Liver (tissue), 3 donors: ENCODE measurements at regions not wholly inside any gene's neighbourhood (a gene's known extent, or its start where the extent isn't known, plus 50 kb on each side); places are given as distances from the start of the nearest gene placed in this dataset.

Experiments used
- EGR1 ChIP-seq, 2 donors: IDR thresholded peaks; 2 replicates each; pipeline ENCODE4 v1.6.1; 2016 to 2018; ENCODE audit warnings: antibody characterized with exemption in 2 of 2, low read depth in 2 of 2
- FOXA2 ChIP-seq: IDR thresholded peaks from 2 replicates; pipeline ENCODE4 v1.6.1; 2016; ENCODE audit warnings: antibody characterized with exemption
- GABPA ChIP-seq, 2 donors: IDR thresholded peaks in 1 of 2; conservative IDR thresholded peaks in 1 of 2; 2 replicates each; pipeline ENCODE4 v1.6.1; 2016; ENCODE audit warnings: antibody characterized with exemption in 2 of 2, mild to moderate bottlenecking in 1 of 2, moderate library complexity in 1 of 2
- HNF4G ChIP-seq: IDR thresholded peaks from 2 replicates; pipeline ENCODE4 v1.6.1; 2016; ENCODE audit warnings: antibody characterized with exemption
- JUND ChIP-seq, 2 donors: IDR thresholded peaks; 2 replicates each; pipeline ENCODE4 v1.6.1; 2016; ENCODE audit warnings: antibody characterized with exemption in 2 of 2
- SP1 ChIP-seq: IDR thresholded peaks from 2 replicates; pipeline ENCODE4 v1.6.1; 2018; ENCODE audit warnings: antibody characterized with exemption, mild to moderate bottlenecking
- TAF1 ChIP-seq: conservative IDR thresholded peaks from 2 replicates; pipeline ENCODE4 v1.6.1; 2016; ENCODE audit warnings: antibody characterized with exemption, mild to moderate bottlenecking
- YY1 ChIP-seq: IDR thresholded peaks from 2 replicates; pipeline ENCODE4 v1.6.1; 2016; ENCODE audit warnings: antibody characterized with exemption, mild to moderate bottlenecking
- TF ChIP-seq, protein P1 (sequence below): fragments of 150-350 bp; IDR thresholded peaks from 2 replicates; pipeline ENCODE4 v1.5.1; 2017; ENCODE audit warnings: improper control_type of control experiment, low read depth, low read length; ENCODE audit not compliant: missing input control
- TF ChIP-seq, protein P2 (sequence below): IDR thresholded peaks from 2 replicates; pipeline ENCODE4 v1.6.1; 2016; ENCODE audit warnings: antibody characterized with exemption
- TF ChIP-seq, protein P3 (sequence below): IDR thresholded peaks from 2 replicates; pipeline ENCODE4 v1.6.1; 2016; ENCODE audit warnings: antibody characterized with exemption
- TF ChIP-seq, protein P4 (sequence below): IDR thresholded peaks from 2 replicates; pipeline ENCODE4 v1.6.1; 2016; ENCODE audit warnings: antibody characterized with exemption
- TF ChIP-seq, protein P5 (sequence below): IDR thresholded peaks from 2 replicates; pipeline ENCODE4 v1.6.1; 2016; ENCODE audit warnings: antibody characterized with exemption, mild to moderate bottlenecking
- donor health status: healthy.
- donor health status: healthy.

DNA sequence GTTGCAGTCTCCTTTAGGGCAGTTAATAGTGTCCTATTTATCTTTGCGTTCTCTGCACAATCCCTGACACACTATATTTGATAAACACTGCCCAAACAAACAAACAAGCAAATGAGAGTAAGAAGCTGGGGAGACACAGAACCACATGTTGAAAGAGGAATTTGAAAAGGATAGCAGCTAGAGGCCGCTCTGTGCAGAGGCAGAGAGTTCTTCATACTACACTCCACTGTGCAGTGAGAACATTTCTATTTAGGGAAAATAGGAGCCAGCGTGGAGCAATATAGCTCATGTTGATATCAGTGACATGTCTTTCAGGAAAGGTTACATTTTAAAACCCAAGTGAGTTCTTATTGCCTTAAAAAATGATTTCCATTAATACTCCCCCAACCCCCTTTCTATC lies 140.3 kb upstream of the SEL1L start:
- TF ChIP-seq, protein P1, sequence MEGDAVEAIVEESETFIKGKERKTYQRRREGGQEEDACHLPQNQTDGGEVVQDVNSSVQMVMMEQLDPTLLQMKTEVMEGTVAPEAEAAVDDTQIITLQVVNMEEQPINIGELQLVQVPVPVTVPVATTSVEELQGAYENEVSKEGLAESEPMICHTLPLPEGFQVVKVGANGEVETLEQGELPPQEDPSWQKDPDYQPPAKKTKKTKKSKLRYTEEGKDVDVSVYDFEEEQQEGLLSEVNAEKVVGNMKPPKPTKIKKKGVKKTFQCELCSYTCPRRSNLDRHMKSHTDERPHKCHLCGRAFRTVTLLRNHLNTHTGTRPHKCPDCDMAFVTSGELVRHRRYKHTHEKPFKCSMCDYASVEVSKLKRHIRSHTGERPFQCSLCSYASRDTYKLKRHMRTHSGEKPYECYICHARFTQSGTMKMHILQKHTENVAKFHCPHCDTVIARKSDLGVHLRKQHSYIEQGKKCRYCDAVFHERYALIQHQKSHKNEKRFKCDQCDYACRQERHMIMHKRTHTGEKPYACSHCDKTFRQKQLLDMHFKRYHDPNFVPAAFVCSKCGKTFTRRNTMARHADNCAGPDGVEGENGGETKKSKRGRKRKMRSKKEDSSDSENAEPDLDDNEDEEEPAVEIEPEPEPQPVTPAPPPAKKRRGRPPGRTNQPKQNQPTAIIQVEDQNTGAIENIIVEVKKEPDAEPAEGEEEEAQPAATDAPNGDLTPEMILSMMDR = no peak
- TF ChIP-seq, protein P2, sequence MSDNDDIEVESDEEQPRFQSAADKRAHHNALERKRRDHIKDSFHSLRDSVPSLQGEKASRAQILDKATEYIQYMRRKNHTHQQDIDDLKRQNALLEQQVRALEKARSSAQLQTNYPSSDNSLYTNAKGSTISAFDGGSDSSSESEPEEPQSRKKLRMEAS = no peak
- no peak for TF ChIP-seq YY1
- TF ChIP-seq JUND (IDR thresholded peaks at IDR 0.05) = no peak
- TF ChIP-seq, protein P3, sequence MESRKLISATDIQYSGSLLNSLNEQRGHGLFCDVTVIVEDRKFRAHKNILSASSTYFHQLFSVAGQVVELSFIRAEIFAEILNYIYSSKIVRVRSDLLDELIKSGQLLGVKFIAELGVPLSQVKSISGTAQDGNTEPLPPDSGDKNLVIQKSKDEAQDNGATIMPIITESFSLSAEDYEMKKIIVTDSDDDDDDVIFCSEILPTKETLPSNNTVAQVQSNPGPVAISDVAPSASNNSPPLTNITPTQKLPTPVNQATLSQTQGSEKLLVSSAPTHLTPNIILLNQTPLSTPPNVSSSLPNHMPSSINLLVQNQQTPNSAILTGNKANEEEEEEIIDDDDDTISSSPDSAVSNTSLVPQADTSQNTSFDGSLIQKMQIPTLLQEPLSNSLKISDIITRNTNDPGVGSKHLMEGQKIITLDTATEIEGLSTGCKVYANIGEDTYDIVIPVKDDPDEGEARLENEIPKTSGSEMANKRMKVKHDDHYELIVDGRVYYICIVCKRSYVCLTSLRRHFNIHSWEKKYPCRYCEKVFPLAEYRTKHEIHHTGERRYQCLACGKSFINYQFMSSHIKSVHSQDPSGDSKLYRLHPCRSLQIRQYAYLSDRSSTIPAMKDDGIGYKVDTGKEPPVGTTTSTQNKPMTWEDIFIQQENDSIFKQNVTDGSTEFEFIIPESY = no peak
- TF ChIP-seq GABPA (IDR thresholded peaks at IDR 0.05 in 1 of 2, conservative IDR thresholded peaks at IDR 0.05 in 1 of 2) = no peak
- TF ChIP-seq SP1 = no peak
- TF ChIP-seq, protein P4, sequence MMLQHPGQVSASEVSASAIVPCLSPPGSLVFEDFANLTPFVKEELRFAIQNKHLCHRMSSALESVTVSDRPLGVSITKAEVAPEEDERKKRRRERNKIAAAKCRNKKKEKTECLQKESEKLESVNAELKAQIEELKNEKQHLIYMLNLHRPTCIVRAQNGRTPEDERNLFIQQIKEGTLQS = no peak
- TF ChIP-seq, protein P5, sequence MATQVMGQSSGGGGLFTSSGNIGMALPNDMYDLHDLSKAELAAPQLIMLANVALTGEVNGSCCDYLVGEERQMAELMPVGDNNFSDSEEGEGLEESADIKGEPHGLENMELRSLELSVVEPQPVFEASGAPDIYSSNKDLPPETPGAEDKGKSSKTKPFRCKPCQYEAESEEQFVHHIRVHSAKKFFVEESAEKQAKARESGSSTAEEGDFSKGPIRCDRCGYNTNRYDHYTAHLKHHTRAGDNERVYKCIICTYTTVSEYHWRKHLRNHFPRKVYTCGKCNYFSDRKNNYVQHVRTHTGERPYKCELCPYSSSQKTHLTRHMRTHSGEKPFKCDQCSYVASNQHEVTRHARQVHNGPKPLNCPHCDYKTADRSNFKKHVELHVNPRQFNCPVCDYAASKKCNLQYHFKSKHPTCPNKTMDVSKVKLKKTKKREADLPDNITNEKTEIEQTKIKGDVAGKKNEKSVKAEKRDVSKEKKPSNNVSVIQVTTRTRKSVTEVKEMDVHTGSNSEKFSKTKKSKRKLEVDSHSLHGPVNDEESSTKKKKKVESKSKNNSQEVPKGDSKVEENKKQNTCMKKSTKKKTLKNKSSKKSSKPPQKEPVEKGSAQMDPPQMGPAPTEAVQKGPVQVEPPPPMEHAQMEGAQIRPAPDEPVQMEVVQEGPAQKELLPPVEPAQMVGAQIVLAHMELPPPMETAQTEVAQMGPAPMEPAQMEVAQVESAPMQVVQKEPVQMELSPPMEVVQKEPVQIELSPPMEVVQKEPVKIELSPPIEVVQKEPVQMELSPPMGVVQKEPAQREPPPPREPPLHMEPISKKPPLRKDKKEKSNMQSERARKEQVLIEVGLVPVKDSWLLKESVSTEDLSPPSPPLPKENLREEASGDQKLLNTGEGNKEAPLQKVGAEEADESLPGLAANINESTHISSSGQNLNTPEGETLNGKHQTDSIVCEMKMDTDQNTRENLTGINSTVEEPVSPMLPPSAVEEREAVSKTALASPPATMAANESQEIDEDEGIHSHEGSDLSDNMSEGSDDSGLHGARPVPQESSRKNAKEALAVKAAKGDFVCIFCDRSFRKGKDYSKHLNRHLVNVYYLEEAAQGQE = no peak
- TF ChIP-seq HNF4G = no peak
- no peak for TF ChIP-seq FOXA2
- no peak for TF ChIP-seq TAF1
- no peak for TF ChIP-seq EGR1 (IDR thresholded peaks at IDR 0.05; ENCODE audit: low read depth in 2 of 2)
